ENCODE measurements at regions not wholly inside any gene's neighbourhood (a gene's known extent, or its start where the extent isn't known, plus 50 kb on each side); places are given as distances from the start of the nearest gene placed in this dataset.

DNA sequence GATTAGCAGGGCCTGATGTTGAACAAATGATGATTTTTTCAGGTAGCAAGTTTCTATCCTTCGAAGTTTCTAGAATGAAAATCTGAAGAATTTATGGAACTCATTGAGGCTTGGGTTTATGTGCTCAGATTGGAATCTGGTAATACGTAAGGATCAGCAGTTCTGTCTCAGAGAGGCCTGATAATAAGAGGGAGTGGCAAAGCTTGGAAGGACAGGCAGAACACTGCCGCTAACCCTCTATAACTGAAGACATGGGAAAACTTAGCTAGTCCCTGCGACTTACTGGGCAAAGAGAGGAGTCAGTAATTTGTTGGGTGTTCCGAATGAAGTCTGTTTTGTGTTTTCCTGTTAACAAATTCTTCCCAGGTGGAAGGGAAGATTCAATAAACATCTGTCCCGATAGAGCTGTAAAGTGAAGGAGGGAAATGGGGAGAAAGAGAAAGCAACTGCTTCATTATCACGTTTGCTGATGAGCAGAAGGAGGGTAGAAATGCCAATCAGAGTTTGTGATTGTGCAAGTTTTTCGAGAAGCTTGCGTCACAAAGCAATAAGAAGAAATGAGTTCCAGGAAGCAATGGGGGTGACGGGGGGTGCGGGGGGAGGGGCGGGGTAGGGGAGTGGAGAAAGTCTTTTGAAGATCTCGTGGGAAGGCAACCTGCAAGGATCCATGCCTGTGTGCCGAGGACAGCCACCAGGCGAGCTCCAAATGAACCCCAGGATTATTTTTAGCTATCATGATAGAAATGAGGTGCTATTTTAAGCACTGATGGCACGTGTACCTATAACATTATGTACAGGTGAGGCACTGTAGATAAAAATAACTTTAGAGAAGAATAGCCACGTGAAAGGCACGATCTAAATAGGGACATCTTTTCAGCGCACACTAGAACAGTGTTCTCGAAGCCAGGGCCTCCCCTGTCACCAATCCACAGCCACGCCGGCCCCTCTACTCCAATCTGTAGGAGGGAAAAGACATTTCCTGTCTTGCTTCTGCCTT is 224.1 kb downstream of the FGF9 start:
- TF ChIP-seq, protein P1, sequence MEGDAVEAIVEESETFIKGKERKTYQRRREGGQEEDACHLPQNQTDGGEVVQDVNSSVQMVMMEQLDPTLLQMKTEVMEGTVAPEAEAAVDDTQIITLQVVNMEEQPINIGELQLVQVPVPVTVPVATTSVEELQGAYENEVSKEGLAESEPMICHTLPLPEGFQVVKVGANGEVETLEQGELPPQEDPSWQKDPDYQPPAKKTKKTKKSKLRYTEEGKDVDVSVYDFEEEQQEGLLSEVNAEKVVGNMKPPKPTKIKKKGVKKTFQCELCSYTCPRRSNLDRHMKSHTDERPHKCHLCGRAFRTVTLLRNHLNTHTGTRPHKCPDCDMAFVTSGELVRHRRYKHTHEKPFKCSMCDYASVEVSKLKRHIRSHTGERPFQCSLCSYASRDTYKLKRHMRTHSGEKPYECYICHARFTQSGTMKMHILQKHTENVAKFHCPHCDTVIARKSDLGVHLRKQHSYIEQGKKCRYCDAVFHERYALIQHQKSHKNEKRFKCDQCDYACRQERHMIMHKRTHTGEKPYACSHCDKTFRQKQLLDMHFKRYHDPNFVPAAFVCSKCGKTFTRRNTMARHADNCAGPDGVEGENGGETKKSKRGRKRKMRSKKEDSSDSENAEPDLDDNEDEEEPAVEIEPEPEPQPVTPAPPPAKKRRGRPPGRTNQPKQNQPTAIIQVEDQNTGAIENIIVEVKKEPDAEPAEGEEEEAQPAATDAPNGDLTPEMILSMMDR (conservative IDR thresholded peaks at IDR 0.05; ENCODE audit: low read depth, low read length), result no peak
- no peak for TF ChIP-seq EZH2 (IDR thresholded peaks at IDR 0.05; ENCODE audit: low read length, unreplicated experiment)
